Mucosa of descending colon (tissue), 3 donors: ENCODE measurements at regions not wholly inside any gene's neighbourhood (a gene's known extent, or its start where the extent isn't known, plus 50 kb on each side); places are given as distances from the start of the nearest gene placed in this dataset.

Experiments used
- ATAC-seq: fragments of 200-7000 bp; cut with Tn5 transposase; one replicate; pipeline ENCODE4 v1.9.1; 2020; ENCODE audit warnings: mild to moderate bottlenecking, moderate library complexity
- DNase-seq, 3 donors: peaks; one replicate each; pipeline ENCODE4 v3.0.0-alpha.2; 2020
- H3K36me3 ChIP-seq: fragments of 200-600 bp; one replicate; pipeline ENCODE4 v1.8.0; 2021; ENCODE audit warnings: low read depth, mild to moderate bottlenecking
- H3K4me1 ChIP-seq: fragments of 200-600 bp; one replicate; pipeline ENCODE4 v1.8.0; 2021; ENCODE audit warnings: low read depth, mild to moderate bottlenecking
- H3K4me3 ChIP-seq: fragments of 200-600 bp; one replicate; pipeline ENCODE4 v1.8.0; 2021; ENCODE audit warnings: mild to moderate bottlenecking
- H3K9me3 ChIP-seq: fragments of 200-600 bp; one replicate; pipeline ENCODE4 v1.8.0; 2021; ENCODE audit warnings: mild to moderate bottlenecking
- intact Hi-C, 2 donors: fragments of 100-400 bp; cut with DNase I in 1 of 2; cut with micrococcal nuclease in 1 of 2; formaldehyde crosslinking; loops; one replicate each; pipeline versions ENCODE4 v1.11.0 to v1.11.1; 2022; cut with DNase I, micrococcal nuclease
- TF ChIP-seq, protein P1 (sequence below): fragments of 200-600 bp; IDR thresholded peaks from one replicate; pipeline ENCODE4 v1.8.0; 2022; ENCODE audit warnings: antibody characterized with exemption, mild to moderate bottlenecking
- donor health status: DM: no; HTN: no; CAD: no; lungs with moderate emphysema.
- donor health status: DM: no; HTN: no; CAD: no.
- donor health status: DM: no; HTN: yes; CAD: no.

DNA sequence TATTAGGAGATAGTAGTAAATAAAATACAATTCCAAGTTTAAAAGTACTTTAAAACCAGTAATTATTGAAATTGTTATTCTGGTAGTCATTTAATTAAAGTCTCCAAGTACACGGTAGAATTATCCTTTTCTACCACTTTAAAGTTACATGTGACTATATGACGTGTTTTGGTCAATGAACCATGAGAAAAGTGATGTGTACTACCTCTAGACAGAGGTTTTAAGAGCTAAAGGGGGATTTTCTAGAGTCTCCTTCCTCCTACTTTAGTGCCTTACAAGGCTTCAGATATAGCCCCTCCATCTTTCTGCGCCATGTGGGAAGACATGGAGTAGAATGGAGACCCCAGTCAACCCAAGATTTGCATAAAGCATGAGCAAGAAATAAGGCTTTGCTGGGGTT, 2296.6 kb upstream of the AGA start:
- Histone ChIP-seq H3K4me3 (no peak overlapping the region), H3K4me1 (no peaks in the 10 kb centered on the region), H3K9me3 (peaks cover 12% of the 10 kb centered on the region), H3K36me3 (no peaks in the 10 kb centered on the region)
- DNase-seq: no peak
- no peak for ATAC-seq
- intact Hi-C loops: no loop called here
- TF ChIP-seq, protein P1, sequence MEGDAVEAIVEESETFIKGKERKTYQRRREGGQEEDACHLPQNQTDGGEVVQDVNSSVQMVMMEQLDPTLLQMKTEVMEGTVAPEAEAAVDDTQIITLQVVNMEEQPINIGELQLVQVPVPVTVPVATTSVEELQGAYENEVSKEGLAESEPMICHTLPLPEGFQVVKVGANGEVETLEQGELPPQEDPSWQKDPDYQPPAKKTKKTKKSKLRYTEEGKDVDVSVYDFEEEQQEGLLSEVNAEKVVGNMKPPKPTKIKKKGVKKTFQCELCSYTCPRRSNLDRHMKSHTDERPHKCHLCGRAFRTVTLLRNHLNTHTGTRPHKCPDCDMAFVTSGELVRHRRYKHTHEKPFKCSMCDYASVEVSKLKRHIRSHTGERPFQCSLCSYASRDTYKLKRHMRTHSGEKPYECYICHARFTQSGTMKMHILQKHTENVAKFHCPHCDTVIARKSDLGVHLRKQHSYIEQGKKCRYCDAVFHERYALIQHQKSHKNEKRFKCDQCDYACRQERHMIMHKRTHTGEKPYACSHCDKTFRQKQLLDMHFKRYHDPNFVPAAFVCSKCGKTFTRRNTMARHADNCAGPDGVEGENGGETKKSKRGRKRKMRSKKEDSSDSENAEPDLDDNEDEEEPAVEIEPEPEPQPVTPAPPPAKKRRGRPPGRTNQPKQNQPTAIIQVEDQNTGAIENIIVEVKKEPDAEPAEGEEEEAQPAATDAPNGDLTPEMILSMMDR: no peak

GRCh38 chr4:179747218-179747910, 2305.1 kb upstream of the AGA start:
- ATAC-seq (no peak), DNase-seq (no peak)
- intact Hi-C loops: no loop called here
- Histone ChIP-seq H3K9me3 (peaks cover 5% of the 10 kb centered on the region), H3K4me1 (no peaks in the 10 kb centered on the region), H3K36me3 (no peaks in the 10 kb centered on the region), H3K4me3 (no peak overlapping the region)
- TF ChIP-seq, protein P1: no peak

DNA sequence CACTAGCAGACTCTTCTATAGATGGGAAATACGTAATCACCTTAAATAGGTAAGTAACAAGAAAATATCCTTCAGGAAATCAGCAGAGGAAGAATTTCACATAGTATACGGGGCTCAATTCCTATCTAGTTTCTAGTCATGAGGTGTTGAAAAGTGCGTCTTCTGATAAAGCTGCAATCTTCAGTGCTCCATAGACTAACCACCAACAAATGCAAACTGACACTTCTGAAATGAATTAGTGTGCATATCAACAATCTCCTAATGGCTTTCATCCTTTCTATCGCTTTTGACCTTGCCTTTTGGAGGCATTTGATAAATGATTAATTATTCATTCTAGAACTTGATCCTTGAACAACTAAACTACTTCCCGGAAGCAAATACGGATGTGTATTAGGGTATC, 2306.6 kb upstream of the AGA start:
- no peak for ATAC-seq
- H3K4me1 ChIP-seq: no peaks in the 10 kb centered on the region
- TF ChIP-seq, protein P1: no peak
- intact Hi-C loops: no loop called here
- no peak overlapping the region for H3K4me3 ChIP-seq
- DNase-seq: no peak
- peaks cover 5% of the 10 kb centered on the region for H3K9me3 ChIP-seq
- H3K36me3 ChIP-seq: no peaks in the 10 kb centered on the region

DNA sequence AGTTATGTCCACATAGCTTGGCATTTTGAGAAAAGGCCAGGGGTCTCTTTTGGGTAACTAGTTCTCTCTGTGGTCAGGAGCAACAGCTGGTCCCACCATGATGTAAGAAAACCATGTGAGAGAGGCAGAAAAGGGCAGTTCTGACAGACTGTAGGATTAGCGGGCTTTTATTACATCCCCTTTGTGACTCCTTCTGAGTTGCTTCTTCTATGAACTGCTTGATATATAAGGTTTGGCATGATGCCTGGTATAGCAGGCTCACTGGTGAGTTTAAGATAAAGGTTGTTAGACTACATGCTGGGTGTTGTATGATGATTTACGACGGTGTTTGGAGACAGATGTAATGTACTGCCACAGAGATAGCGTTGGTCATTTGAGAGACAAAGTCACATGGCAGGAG, 2308.1 kb upstream of the AGA start:
- TF ChIP-seq, protein P1: no peak
- intact Hi-C loops: no loop called here
- ATAC-seq: no peak
- no peaks in the 10 kb centered on the region for H3K9me3 ChIP-seq
- no peaks in the 10 kb centered on the region for H3K36me3 ChIP-seq
- no peaks in the 10 kb centered on the region for H3K4me1 ChIP-seq
- no peak overlapping the region for H3K4me3 ChIP-seq
- no peak for DNase-seq

DNA sequence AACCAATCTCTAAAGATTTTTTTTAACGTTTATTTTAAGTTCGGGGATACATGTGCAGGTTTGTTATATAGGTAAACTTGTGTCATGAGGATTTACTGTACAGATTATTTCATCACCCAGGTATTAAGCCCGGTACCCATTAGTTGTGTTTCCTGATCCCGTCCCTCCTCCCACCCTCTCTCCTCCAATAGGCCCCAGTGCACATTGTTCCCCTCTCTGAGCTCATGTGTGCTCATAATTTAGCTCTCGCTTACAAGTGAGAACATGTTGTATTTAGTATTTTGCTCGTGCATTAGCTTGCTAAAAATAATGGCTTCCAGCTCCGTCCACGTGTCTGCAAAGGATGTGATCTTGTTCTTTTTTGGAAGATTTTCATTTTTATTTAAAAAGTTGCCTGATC, 2309.4 kb upstream of the AGA start:
- Histone ChIP-seq H3K36me3 (no peaks in the 10 kb centered on the region), H3K9me3 (no peaks in the 10 kb centered on the region), H3K4me1 (no peaks in the 10 kb centered on the region), H3K4me3 (no peak overlapping the region)
- TF ChIP-seq, protein P1: no peak
- DNase-seq (no peak), ATAC-seq (no peak)
- intact Hi-C loops: no loop called here

DNA sequence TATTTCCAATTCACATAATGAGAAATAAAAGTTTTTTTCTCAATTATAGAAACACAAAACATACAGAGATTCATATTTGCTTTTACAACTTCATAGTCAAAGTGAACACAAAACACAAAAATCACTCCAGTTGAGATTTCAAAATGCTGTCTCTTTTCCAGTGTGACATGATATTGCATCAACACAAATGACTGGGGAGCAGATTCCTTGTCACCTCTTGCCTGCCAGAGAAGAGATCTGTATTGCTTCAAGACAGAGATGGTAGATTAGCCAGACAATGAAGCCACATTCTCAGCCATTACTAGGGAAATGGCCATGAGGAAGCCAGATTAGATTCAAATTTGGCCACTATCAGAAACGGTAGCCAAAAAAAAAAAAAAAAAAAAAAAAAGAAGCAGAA, 2313.1 kb upstream of the AGA start:
- Histone ChIP-seq H3K4me3 (no peak overlapping the region), H3K9me3 (no peaks in the 10 kb centered on the region), H3K4me1 (no peaks in the 10 kb centered on the region), H3K36me3 (no peaks in the 10 kb centered on the region)
- intact Hi-C loops: no loop called here
- ATAC-seq (no peak), DNase-seq (no peak)
- TF ChIP-seq, protein P1: no peak
